ENCODE measurements at regions not wholly inside any gene's neighbourhood (a gene's known extent, or its start where the extent isn't known, plus 50 kb on each side); places are given as distances from the start of the nearest gene placed in this dataset.

- no peak for TF ChIP-seq POLR2A (IDR thresholded peaks at IDR 0.05)
- no peak for TF ChIP-seq CTCF (IDR thresholded peaks at IDR 0.05)
Observed at GRCh38 chrX:7286168-7286837, 138.3 kb upstream of the PUDP start.
